CD4-positive, alpha-beta T cell (primary cell): ENCODE measurements at regions not wholly inside any gene's neighbourhood (a gene's known extent, or its start where the extent isn't known, plus 50 kb on each side); places are given as distances from the start of the nearest gene placed in this dataset.

ENCODE experiments used
- ATAC-seq: fragments of 200-7000 bp; cut with Tn5 transposase; one replicate; pipeline ENCODE4 v1.10.0; 2022; ENCODE audit warnings: mild to moderate bottlenecking; ENCODE audit not compliant: poor library complexity
- CTCF ChIA-PET: fragments of 350-600 bp; sonication (Branson Sonifier 250); formaldehyde crosslinking; loops from one replicate; lab custom pipeline; 2021; ENCODE audit warnings: antibody characterized with exemption, inconsistent platforms; lab: Charles Lee
- POLR2A ChIA-PET: fragments of 350-600 bp; sonication (Branson Sonifier 250); formaldehyde crosslinking; loops from one replicate; lab custom pipeline; 2021; ENCODE audit warnings: antibody characterized with exemption, inconsistent platforms; lab: Charles Lee
- DNase-seq, 14 experiments: peaks; one replicate each; pipeline ENCODE4 v3.0.0-alpha.2; 2013 to 2020; ENCODE audit warnings: mixed read lengths in 2 of 14
- H3K27ac ChIP-seq, 2 donors: one replicate each; pipeline versions ENCODE4 v1.5.1 to v1.7.0; 2013; ENCODE audit warnings: low read length in 2 of 2, low read depth in 1 of 2, mild to moderate bottlenecking in 1 of 2
- H3K27me3 ChIP-seq, 2 experiments: 1 replicate in 1 of 2; 2 replicates in 1 of 2; pipeline versions ENCODE4 v1.6.1 to v1.7.0; 2013; ENCODE audit warnings: low read length in 2 of 2, control low read depth in 1 of 2, mild to moderate bottlenecking in 1 of 2, moderate library complexity in 1 of 2; ENCODE audit not compliant: insufficient read depth in 2 of 2, control insufficient read depth in 1 of 2
- H3K36me3 ChIP-seq: one replicate; pipeline ENCODE4 v1.6.1; 2013; ENCODE audit warnings: low read length, control low read depth; ENCODE audit not compliant: insufficient read depth
- H3K4me1 ChIP-seq: one replicate; pipeline ENCODE4 v1.6.1; 2013; ENCODE audit warnings: low read length, control low read depth; ENCODE audit not compliant: insufficient read depth
- H3K4me3 ChIP-seq: one replicate; pipeline ENCODE4 v1.5.1; 2013; ENCODE audit warnings: mild to moderate bottlenecking, low read length, moderate library complexity
- H3K9me3 ChIP-seq, 2 experiments: 1 replicate in 1 of 2; 2 replicates in 1 of 2; pipeline versions ENCODE4 v1.6.1 to v1.7.0; 2013; ENCODE audit warnings: low read length in 2 of 2, mild to moderate bottlenecking in 2 of 2, control low read depth in 1 of 2, moderate library complexity in 1 of 2; ENCODE audit not compliant: control insufficient read depth in 1 of 2, insufficient read depth in 1 of 2
- H3K27ac Mint-ChIP-seq: one replicate; pipeline ENCODE4 v1.8.0; 2020; ENCODE audit warnings: mixed read lengths
- H3K27me3 Mint-ChIP-seq: one replicate; pipeline ENCODE4 v1.8.0; 2021; ENCODE audit warnings: mixed read lengths
- H3K36me3 Mint-ChIP-seq: one replicate; pipeline ENCODE4 v1.8.0; 2021; ENCODE audit warnings: low read depth, mixed read lengths
- H3K4me1 Mint-ChIP-seq: one replicate; pipeline ENCODE4 v1.8.0; 2021; ENCODE audit warnings: low read depth, mixed read lengths
- H3K4me3 Mint-ChIP-seq: one replicate; pipeline ENCODE4 v1.8.0; 2020; ENCODE audit warnings: mild to moderate bottlenecking, mixed read lengths
- H3K9me3 Mint-ChIP-seq: one replicate; pipeline ENCODE4 v1.8.0; 2020; ENCODE audit warnings: mixed read lengths
- intact Hi-C, 2 experiments: fragments of 100-400 bp; cut with DNase I in 1 of 2; cut with micrococcal nuclease in 1 of 2; formaldehyde crosslinking; loops; one replicate each; pipeline versions ENCODE4 v1.15.1 to v1.9.0; 2023 to 2025; cut with DNase I, micrococcal nuclease
- TF ChIP-seq, protein P1 (sequence below): fragments of 200-600 bp; IDR thresholded peaks from one replicate; pipeline ENCODE4 v1.8.0; 2022; ENCODE audit warnings: antibody characterized with exemption, mild to moderate bottlenecking

- no peak overlapping the region for H3K27ac Mint-ChIP-seq
- TF ChIP-seq, protein P1, sequence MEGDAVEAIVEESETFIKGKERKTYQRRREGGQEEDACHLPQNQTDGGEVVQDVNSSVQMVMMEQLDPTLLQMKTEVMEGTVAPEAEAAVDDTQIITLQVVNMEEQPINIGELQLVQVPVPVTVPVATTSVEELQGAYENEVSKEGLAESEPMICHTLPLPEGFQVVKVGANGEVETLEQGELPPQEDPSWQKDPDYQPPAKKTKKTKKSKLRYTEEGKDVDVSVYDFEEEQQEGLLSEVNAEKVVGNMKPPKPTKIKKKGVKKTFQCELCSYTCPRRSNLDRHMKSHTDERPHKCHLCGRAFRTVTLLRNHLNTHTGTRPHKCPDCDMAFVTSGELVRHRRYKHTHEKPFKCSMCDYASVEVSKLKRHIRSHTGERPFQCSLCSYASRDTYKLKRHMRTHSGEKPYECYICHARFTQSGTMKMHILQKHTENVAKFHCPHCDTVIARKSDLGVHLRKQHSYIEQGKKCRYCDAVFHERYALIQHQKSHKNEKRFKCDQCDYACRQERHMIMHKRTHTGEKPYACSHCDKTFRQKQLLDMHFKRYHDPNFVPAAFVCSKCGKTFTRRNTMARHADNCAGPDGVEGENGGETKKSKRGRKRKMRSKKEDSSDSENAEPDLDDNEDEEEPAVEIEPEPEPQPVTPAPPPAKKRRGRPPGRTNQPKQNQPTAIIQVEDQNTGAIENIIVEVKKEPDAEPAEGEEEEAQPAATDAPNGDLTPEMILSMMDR: no peak
- POLR2A ChIA-PET: no interaction called here
Observed at GRCh38 chr1:94355485-94355980, 62.7 kb upstream of the ABCD3 start.

GRCh38 chr1:94351481-94351880 lies 66.7 kb upstream of the ABCD3 start:
- Mint-ChIP-seq H3K4me3 (no peak overlapping the region), H3K27me3 (peaks cover 29% of the 10 kb centered on the region), H3K4me1 (no peaks in the 10 kb centered on the region), H3K27ac (no peak overlapping the region), H3K36me3 (no peaks in the 10 kb centered on the region), H3K9me3 (no peaks in the 10 kb centered on the region)
- CTCF ChIA-PET: no interaction called here
- POLR2A ChIA-PET: no interaction called here
- H3K4me3 ChIP-seq: no peak overlapping the region
- ATAC-seq (no peak), DNase-seq (no peak)
- intact Hi-C loops: no loop called here
- H3K9me3 ChIP-seq: no peaks in the 10 kb centered on the region
- TF ChIP-seq, protein P1: no peak
- no peak overlapping the region for H3K27ac ChIP-seq
- no peaks in the 10 kb centered on the region for H3K27me3 ChIP-seq
- no peaks in the 10 kb centered on the region for H3K4me1 ChIP-seq
- no peaks in the 10 kb centered on the region for H3K36me3 ChIP-seq

More at GRCh38 chr1:94355485-94355980, 62.7 kb upstream of the ABCD3 start:
- Mint-ChIP-seq H3K9me3 (no peaks in the 10 kb centered on the region), H3K27me3 (peaks cover 23% of the 10 kb centered on the region), H3K4me1 (no peaks in the 10 kb centered on the region), H3K4me3 (no peak overlapping the region), H3K36me3 (no peaks in the 10 kb centered on the region)
- H3K36me3 ChIP-seq: no peaks in the 10 kb centered on the region
- no peak overlapping the region for H3K4me3 ChIP-seq
- H3K27ac ChIP-seq: no peak overlapping the region
- no peaks in the 10 kb centered on the region for H3K4me1 ChIP-seq
- intact Hi-C loops: no loop called here
- no peaks in the 10 kb centered on the region for H3K9me3 ChIP-seq
- DNase-seq (no peak), ATAC-seq (no peak)
- CTCF ChIA-PET: no interaction called here
- no peaks in the 10 kb centered on the region for H3K27me3 ChIP-seq

DNA sequence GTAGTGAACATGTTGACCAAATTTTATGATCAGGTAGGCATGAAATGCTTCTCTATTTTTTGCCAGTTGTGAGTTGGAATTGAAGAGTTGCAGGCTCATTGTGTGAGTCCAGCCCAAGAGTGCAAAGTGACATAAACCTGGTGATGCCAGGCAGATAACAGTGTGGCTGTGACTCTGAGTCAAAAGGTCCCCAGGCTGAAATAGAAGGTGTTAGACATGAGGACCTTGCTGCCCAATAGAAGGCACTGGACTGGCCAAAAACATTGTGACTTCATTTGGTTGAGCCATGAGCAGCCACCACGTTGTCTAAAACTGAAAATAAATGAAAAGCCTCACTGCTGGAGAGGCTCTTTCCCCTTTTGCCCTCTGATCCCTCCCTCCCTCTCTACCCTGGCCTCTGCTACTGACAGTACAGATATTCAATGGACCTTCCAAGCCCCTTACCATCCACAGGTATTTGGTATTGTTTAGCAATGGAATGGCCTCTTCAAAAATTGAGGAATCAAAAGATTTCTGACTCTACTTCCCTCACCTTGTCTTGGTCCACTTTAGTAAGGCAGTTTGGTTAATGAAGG lies 67.8 kb upstream of the ABCD3 start:
- no peak overlapping the region for H3K4me3 ChIP-seq
- H3K27me3 ChIP-seq: no peaks in the 10 kb centered on the region
- intact Hi-C loops: no loop called here
- H3K36me3 Mint-ChIP-seq: no peaks in the 10 kb centered on the region
- H3K9me3 ChIP-seq: no peaks in the 10 kb centered on the region
- H3K4me3 Mint-ChIP-seq: no peak overlapping the region
- H3K9me3 Mint-ChIP-seq: no peaks in the 10 kb centered on the region
- H3K27ac ChIP-seq: no peak overlapping the region
- ChIA-PET CTCF (no interaction called here), POLR2A (no interaction called here)
- no peaks in the 10 kb centered on the region for H3K4me1 ChIP-seq
- TF ChIP-seq, protein P1: no peak
- no peaks in the 10 kb centered on the region for H3K4me1 Mint-ChIP-seq
- no peak for DNase-seq
- H3K27me3 Mint-ChIP-seq: peaks cover 29% of the 10 kb centered on the region
- H3K27ac Mint-ChIP-seq: no peak overlapping the region
- H3K36me3 ChIP-seq: no peaks in the 10 kb centered on the region
- ATAC-seq: no peak
